Neuronal stem cell (in vitro differentiated cells): ENCODE measurements at regions not wholly inside any gene's neighbourhood (a gene's known extent, or its start where the extent isn't known, plus 50 kb on each side); places are given as distances from the start of the nearest gene placed in this dataset.
A peak's percentile ranks its signal among the peaks of the same experiment; 100 is the strongest.

Experiments used
- DNase-seq: peaks from one replicate; pipeline ENCODE4 v3.0.0-alpha.2; 2013; ENCODE audit warnings: low spot score
- H2AFZ ChIP-seq: one replicate; pipeline ENCODE4 v1.6.1; 2013; ENCODE audit warnings: mild to moderate bottlenecking, low read length, inconsistent platforms
- H2AK5ac ChIP-seq: 2 replicates; pipeline ENCODE4 v1.6.1; 2013; ENCODE audit warnings: low read depth, mild to moderate bottlenecking, inconsistent platforms, low read length, moderate library complexity, mixed read lengths
- H2BK120ac ChIP-seq: 2 replicates; pipeline ENCODE4 v1.6.1; 2013; ENCODE audit warnings: low read depth, mild to moderate bottlenecking, inconsistent platforms, low read length, moderate library complexity, mixed read lengths
- H2BK12ac ChIP-seq: one replicate; pipeline ENCODE4 v1.6.1; 2013; ENCODE audit warnings: low read length, inconsistent platforms
- H2BK15ac ChIP-seq: 2 replicates; pipeline ENCODE4 v1.6.1; 2013; ENCODE audit warnings: mild to moderate bottlenecking, low read length, inconsistent platforms, mixed read lengths
- H2BK5ac ChIP-seq: one replicate; pipeline ENCODE4 v1.6.1; 2013; ENCODE audit warnings: inconsistent platforms, mild to moderate bottlenecking, low read length, moderate library complexity
- H3K14ac ChIP-seq: one replicate; pipeline ENCODE4 v1.6.1; 2013; ENCODE audit warnings: low read length, inconsistent platforms
- H3K18ac ChIP-seq: 2 replicates; pipeline ENCODE4 v1.6.1; 2013; ENCODE audit warnings: low read length, inconsistent platforms
- H3K23ac ChIP-seq: 2 replicates; pipeline ENCODE4 v1.6.1; 2013; ENCODE audit warnings: low read depth, mild to moderate bottlenecking, mixed read lengths, low read length, inconsistent platforms; ENCODE audit not compliant: poor library complexity
- H3K27ac ChIP-seq: replicated peaks from 3 replicates; pipeline ENCODE4 v1.5.1; 2013; ENCODE audit warnings: low read length, inconsistent platforms
- H3K27me3 ChIP-seq, 3 experiments: 2 replicates each; pipeline ENCODE4 v1.6.1; 2013; ENCODE audit warnings: low read length in 3 of 3, mild to moderate bottlenecking in 2 of 3, inconsistent platforms in 1 of 3, low read depth in 1 of 3, mixed read lengths in 1 of 3, moderate library complexity in 1 of 3; ENCODE audit not compliant: control insufficient read depth in 3 of 3, insufficient read depth in 3 of 3
- H3K36me3 ChIP-seq, 2 donors: replicated peaks in 1 of 2; 2 replicates each; pipeline ENCODE4 v1.6.1; 2013; ENCODE audit warnings: low read length in 2 of 2; ENCODE audit not compliant: control insufficient read depth in 2 of 2, insufficient read depth in 2 of 2
- H3K4ac ChIP-seq: 2 replicates; pipeline ENCODE4 v1.6.1; 2013; ENCODE audit warnings: inconsistent platforms, mild to moderate bottlenecking, low read length, moderate library complexity
- H3K4me1 ChIP-seq, 2 donors: 1 replicate in 1 of 2; 2 replicates in 1 of 2; pipeline ENCODE4 v1.6.1; 2013; ENCODE audit warnings: low read length in 2 of 2, low read depth in 1 of 2; ENCODE audit not compliant: control insufficient read depth in 2 of 2, insufficient read depth in 1 of 2
- H3K4me2 ChIP-seq: one replicate; pipeline ENCODE4 v1.6.1; 2013; ENCODE audit warnings: mild to moderate bottlenecking, low read length, inconsistent platforms; ENCODE audit not compliant: insufficient read depth, poor library complexity, severe bottlenecking
- H3K4me3 ChIP-seq, 2 donors: 2 replicates each; pipeline ENCODE4 v1.5.1; 2013; ENCODE audit warnings: low read length in 2 of 2, mild to moderate bottlenecking in 2 of 2, inconsistent platforms in 1 of 2, moderate library complexity in 1 of 2
- H3K79me1 ChIP-seq: one replicate; pipeline ENCODE4 v1.6.1; 2013; ENCODE audit warnings: low read depth, mild to moderate bottlenecking, inconsistent platforms, low read length, moderate library complexity
- H3K9ac ChIP-seq: one replicate; pipeline ENCODE4 v1.6.1; 2013; ENCODE audit warnings: mild to moderate bottlenecking, low read depth, low read length, inconsistent platforms; ENCODE audit not compliant: poor library complexity
- H3K9me3 ChIP-seq, 2 donors: replicated peaks in 1 of 2; 2 replicates each; pipeline versions ENCODE3 to v1.6.1; 2013; ENCODE audit warnings: low read length in 2 of 2, mild to moderate bottlenecking in 2 of 2, inconsistent platforms in 1 of 2, low read depth in 1 of 2, mixed read lengths in 1 of 2, moderate library complexity in 1 of 2; ENCODE audit not compliant: control insufficient read depth in 2 of 2, insufficient read depth in 1 of 2
- H4K8ac ChIP-seq: one replicate; pipeline ENCODE4 v1.6.1; 2013; ENCODE audit warnings: low read depth, mild to moderate bottlenecking, inconsistent platforms, low read length, moderate library complexity
- H4K91ac ChIP-seq: one replicate; pipeline ENCODE4 v1.6.1; 2013; ENCODE audit warnings: low read length, low read depth, mild to moderate bottlenecking, inconsistent platforms; ENCODE audit not compliant: poor library complexity
- WGBS, 2 donors: extraction: QIAGEN DNeasy Blood & Tissue Kit; methylation state at CpG; one replicate each; pipeline ENCODE4 v1.1.7; 2013; ENCODE audit warnings: missing lambda C conversion rate in 2 of 2, mixed read lengths in 1 of 2; ENCODE audit not compliant: insufficient read length in 2 of 2, insufficient replicate concordance in 1 of 2; ENCODE audit errors: extremely low coverage in 2 of 2; 5-methylcytosine and 5-hydroxymethylcytosine counted together

- H3K4me1 ChIP-seq: peaks cover 0 to 7% of the 10 kb centered on the region in 2 donors
- no peaks in the 10 kb centered on the region for H3K9me3 ChIP-seq
- no peak overlapping the region for H2AFZ ChIP-seq
- H2BK15ac ChIP-seq: no peak overlapping the region
- H3K23ac ChIP-seq: no peak overlapping the region
- H4K8ac ChIP-seq: no peak overlapping the region
- no peak overlapping the region for H3K4me2 ChIP-seq
- no peak overlapping the region for H3K9ac ChIP-seq
- H2BK12ac ChIP-seq: no peak overlapping the region
- no peak overlapping the region for H3K14ac ChIP-seq
- H3K4ac ChIP-seq: no peak overlapping the region
- H2AK5ac ChIP-seq: no peak overlapping the region
- no peaks in the 10 kb centered on the region for H3K27me3 ChIP-seq
- no peak overlapping the region for H2BK120ac ChIP-seq
- H2BK5ac ChIP-seq: no peak overlapping the region
- H3K36me3 ChIP-seq: no peaks in the 10 kb centered on the region
- no peak for DNase-seq
- no CpG with 5 or more reads among the region's 6 CpGs for WGBS, 2 donors
- no peak overlapping the region for H3K18ac ChIP-seq
- H4K91ac ChIP-seq: no peak overlapping the region
- H3K4me3 ChIP-seq: no peak overlapping the region
- H3K79me1 ChIP-seq: no peaks in the 10 kb centered on the region
- no peak overlapping the region for H3K27ac ChIP-seq
Observed at GRCh38 chr18:62634979-62635630, 80.2 kb upstream of the PHLPP1 start.

GRCh38 chr18:62637403-62637802 is 77.9 kb upstream of the PHLPP1 start:
- Histone ChIP-seq H2BK120ac (no peak overlapping the region), H3K23ac (no peak overlapping the region), H3K9me3 (peaks cover 0 to 3% of the 10 kb centered on the region in 2 donors), H3K18ac (no peak overlapping the region), H2AFZ (no peak overlapping the region), H3K27me3 (no peaks in the 10 kb centered on the region), H3K79me1 (no peaks in the 10 kb centered on the region), H3K4ac (no peak overlapping the region), H2AK5ac (no peak overlapping the region), H3K4me2 (no peak overlapping the region), H4K91ac (no peak overlapping the region), H3K36me3 (no peaks in the 10 kb centered on the region), H3K9ac (no peak overlapping the region), H3K4me3 (no peak overlapping the region), H3K27ac (no peak overlapping the region), H2BK12ac (no peak overlapping the region), H3K14ac (no peak overlapping the region), H4K8ac (no peak overlapping the region), H2BK15ac (no peak overlapping the region), H2BK5ac (no peak overlapping the region), H3K4me1 (peaks cover 0 to 7% of the 10 kb centered on the region in 2 donors)
- DNase-seq: no peak
- no CpG with 5 or more reads among the region's 3 CpGs for WGBS, 2 donors

- Histone ChIP-seq H3K36me3 (no peaks in the 10 kb centered on the region), H3K14ac (no peak overlapping the region), H3K18ac (no peak overlapping the region), H3K79me1 (no peaks in the 10 kb centered on the region), H2BK120ac (no peak overlapping the region), H4K91ac (no peak overlapping the region), H2BK5ac (no peak overlapping the region), H2AFZ (no peak overlapping the region), H2BK12ac (no peak overlapping the region), H3K9ac (no peak overlapping the region), H4K8ac (no peak overlapping the region), H2BK15ac (no peak overlapping the region), H3K23ac (no peak overlapping the region), H3K4me1 (peaks cover 0 to 9% of the 10 kb centered on the region in 2 donors), H3K4me3 (no peak overlapping the region), H3K27ac (no peak overlapping the region), H3K27me3 (no peaks in the 10 kb centered on the region), H3K4me2 (no peak overlapping the region), H3K9me3 (peaks cover 0 to 3% of the 10 kb centered on the region in 2 donors), H2AK5ac (no peak overlapping the region), H3K4ac (no peak overlapping the region)
- WGBS, 2 donors: no CpG with 5 or more reads among the region's 7 CpGs
- DNase-seq: no peak
Observed at GRCh38 chr18:62637807-62638687, 77.3 kb upstream of the PHLPP1 start.

GRCh38 chr18:62643181-62643580 is 72.2 kb upstream of the PHLPP1 start:
- no peak for DNase-seq
- no peak overlapping the region for H2BK120ac ChIP-seq
- peak overlapping the region; percentile 43 for H2AFZ ChIP-seq
- no peak overlapping the region for H3K4me2 ChIP-seq
- H3K4me3 ChIP-seq: no peak overlapping the region
- H3K23ac ChIP-seq: no peak overlapping the region
- H2AK5ac ChIP-seq: no peak overlapping the region
- no peak overlapping the region for H2BK5ac ChIP-seq
- no peak overlapping the region for H4K8ac ChIP-seq
- no CpG with 5 or more reads among the region's 5 CpGs for WGBS, 2 donors
- no peak overlapping the region for H2BK15ac ChIP-seq
- H3K27ac ChIP-seq: peak overlapping the region; percentile 30
- no peak overlapping the region for H3K9ac ChIP-seq
- no peaks in the 10 kb centered on the region for H3K79me1 ChIP-seq
- peaks cover 0 to 2% of the 10 kb centered on the region in 2 donors for H3K4me1 ChIP-seq
- H3K27me3 ChIP-seq: no peaks in the 10 kb centered on the region
- H4K91ac ChIP-seq: no peak overlapping the region
- H3K36me3 ChIP-seq: no peaks in the 10 kb centered on the region
- H3K18ac ChIP-seq: no peak overlapping the region
- peaks cover 1 to 3% of the 10 kb centered on the region in 2 donors for H3K9me3 ChIP-seq
- no peak overlapping the region for H3K4ac ChIP-seq
- H3K14ac ChIP-seq: no peak overlapping the region
- no peak overlapping the region for H2BK12ac ChIP-seq
